ENCODE measurements at regions not wholly inside any gene's neighbourhood (a gene's known extent, or its start where the extent isn't known, plus 50 kb on each side); places are given as distances from the start of the nearest gene placed in this dataset.

DNA sequence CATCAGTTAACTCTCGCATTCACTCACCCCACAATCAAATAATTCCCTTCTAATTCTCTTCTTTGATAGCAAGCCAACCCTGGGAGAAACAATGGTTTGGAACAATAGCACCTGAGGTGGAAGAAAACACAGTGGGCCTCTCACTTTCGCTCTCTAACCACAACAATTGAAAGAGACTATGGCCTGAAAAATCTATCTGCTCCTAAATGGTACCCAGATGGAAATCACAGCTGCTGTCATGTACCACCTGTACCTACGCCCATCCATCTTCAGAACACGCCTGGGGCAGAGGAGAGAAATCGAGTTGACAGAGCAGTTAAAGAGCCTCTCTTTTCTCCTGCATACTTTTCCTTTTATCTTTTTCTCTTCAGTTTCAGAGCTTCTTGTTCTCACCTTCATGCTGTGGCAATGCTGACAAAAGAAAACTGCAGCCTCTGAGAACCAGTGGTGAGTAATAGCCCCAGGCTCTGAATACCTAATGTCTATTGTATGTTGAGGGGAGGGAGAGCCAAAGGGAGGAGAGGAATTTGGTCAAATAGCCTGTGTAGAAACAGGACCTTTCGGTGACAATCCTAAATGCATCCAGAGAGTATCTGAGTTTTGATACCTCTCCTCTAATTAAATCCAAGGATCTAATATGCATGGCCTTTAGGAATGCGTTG is 57.7 kb downstream of the ZC3H11B start:
- no peaks in the 10 kb centered on the region for H3K27me3 ChIP-seq (ENCODE audit: insufficient read depth, low read length)
- H3K4me2 ChIP-seq (ENCODE audit: low read length) = no peak overlapping the region
- RAD21 ChIA-PET (ENCODE audit: low non-redundant PET in 1 of 2, low total read pairs in 2 of 2, uncharacterized antibody in 2 of 2, unreplicated experiment in 2 of 2) = no interaction called here
- no peak overlapping the region for H3K27ac ChIP-seq (ENCODE audit: low read depth, low read length)
- BruUV-seq (replicated peaks) = no TSS peak
- H2AFZ ChIP-seq (ENCODE audit: low read depth, low read length, poor library complexity, severe bottlenecking) = no peak overlapping the region
- H3K9me2 ChIP-seq (ENCODE audit: insufficient read depth) = no peaks in the 10 kb centered on the region
- POLR2A ChIA-PET = no interaction called here
- no peak overlapping the region for H3K9ac ChIP-seq (ENCODE audit: low read length)
- H3K36me3 ChIP-seq (ENCODE audit: control insufficient read depth in 1 of 2, insufficient read depth in 2 of 2, low read length in 2 of 2) = no peaks in the 10 kb centered on the region
- intact Hi-C loops (cut with micrococcal nuclease) = loop anchor here (10.0 kb wide), 1 partner anchor 350 kb away; no protein-coding TSS in a partner anchor
- no peaks in the 10 kb centered on the region for H3K4me1 ChIP-seq (ENCODE audit: control insufficient read depth in 1 of 2, insufficient read depth in 2 of 2, low read length in 2 of 2)
- CTCF ChIA-PET = no interaction called here
- no peaks in the 10 kb centered on the region for H3K9me3 ChIP-seq (ENCODE audit: control insufficient read depth in 1 of 2, insufficient read depth in 1 of 2, low read depth in 1 of 2, low read length in 2 of 2)
- H4K20me1 ChIP-seq (ENCODE audit: insufficient read depth) = no peaks in the 10 kb centered on the region
- no peak for ATAC-seq
- DNase-seq (ENCODE audit: low read depth, low spot score) = no peak
- no peak overlapping the region for H3K4me3 ChIP-seq (replicated peaks in 1 of 2; ENCODE audit: low read depth in 1 of 2, low read length in 2 of 2)
- no peaks in the 10 kb centered on the region for H3K79me2 ChIP-seq (ENCODE audit: insufficient read depth, low read length)
- TF ChIP-seq POLR2AphosphoS5 (IDR thresholded peaks at IDR 0.05; ENCODE audit: low read depth, low read length) = no peak
- TF ChIP-seq EZH2 (IDR thresholded peaks at IDR 0.05) = no peak
- TF ChIP-seq, protein P1, sequence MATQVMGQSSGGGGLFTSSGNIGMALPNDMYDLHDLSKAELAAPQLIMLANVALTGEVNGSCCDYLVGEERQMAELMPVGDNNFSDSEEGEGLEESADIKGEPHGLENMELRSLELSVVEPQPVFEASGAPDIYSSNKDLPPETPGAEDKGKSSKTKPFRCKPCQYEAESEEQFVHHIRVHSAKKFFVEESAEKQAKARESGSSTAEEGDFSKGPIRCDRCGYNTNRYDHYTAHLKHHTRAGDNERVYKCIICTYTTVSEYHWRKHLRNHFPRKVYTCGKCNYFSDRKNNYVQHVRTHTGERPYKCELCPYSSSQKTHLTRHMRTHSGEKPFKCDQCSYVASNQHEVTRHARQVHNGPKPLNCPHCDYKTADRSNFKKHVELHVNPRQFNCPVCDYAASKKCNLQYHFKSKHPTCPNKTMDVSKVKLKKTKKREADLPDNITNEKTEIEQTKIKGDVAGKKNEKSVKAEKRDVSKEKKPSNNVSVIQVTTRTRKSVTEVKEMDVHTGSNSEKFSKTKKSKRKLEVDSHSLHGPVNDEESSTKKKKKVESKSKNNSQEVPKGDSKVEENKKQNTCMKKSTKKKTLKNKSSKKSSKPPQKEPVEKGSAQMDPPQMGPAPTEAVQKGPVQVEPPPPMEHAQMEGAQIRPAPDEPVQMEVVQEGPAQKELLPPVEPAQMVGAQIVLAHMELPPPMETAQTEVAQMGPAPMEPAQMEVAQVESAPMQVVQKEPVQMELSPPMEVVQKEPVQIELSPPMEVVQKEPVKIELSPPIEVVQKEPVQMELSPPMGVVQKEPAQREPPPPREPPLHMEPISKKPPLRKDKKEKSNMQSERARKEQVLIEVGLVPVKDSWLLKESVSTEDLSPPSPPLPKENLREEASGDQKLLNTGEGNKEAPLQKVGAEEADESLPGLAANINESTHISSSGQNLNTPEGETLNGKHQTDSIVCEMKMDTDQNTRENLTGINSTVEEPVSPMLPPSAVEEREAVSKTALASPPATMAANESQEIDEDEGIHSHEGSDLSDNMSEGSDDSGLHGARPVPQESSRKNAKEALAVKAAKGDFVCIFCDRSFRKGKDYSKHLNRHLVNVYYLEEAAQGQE (IDR thresholded peaks at IDR 0.05; ENCODE audit: low read depth) = no peak
- TF ChIP-seq JUND (IDR thresholded peaks at IDR 0.05) = no peak
- TF ChIP-seq TCF7L2 (IDR thresholded peaks at IDR 0.05; ENCODE audit: borderline replicate concordance, extremely low read depth, insufficient read depth, insufficient read length) = no peak
- TF ChIP-seq ZFX (IDR thresholded peaks at IDR 0.05) = no peak
- no peak for TF ChIP-seq POLR2A (IDR thresholded peaks at IDR 0.05; ENCODE audit: borderline replicate concordance, extremely low read depth, insufficient read depth, insufficient read length)
- TF ChIP-seq ZNF274 (IDR thresholded peaks at IDR 0.05; ENCODE audit: low read depth, low read length) = no peak
- TF ChIP-seq MAX (IDR thresholded peaks at IDR 0.05) = no peak
- no peak for TF ChIP-seq SIN3A (IDR thresholded peaks at IDR 0.05; ENCODE audit: low read depth)
- no peak for TF ChIP-seq ATF3 (IDR thresholded peaks at IDR 0.05)
- TF ChIP-seq FOSL1 (IDR thresholded peaks at IDR 0.05; ENCODE audit: low read depth) = no peak
- no peak for TF ChIP-seq YY1 (IDR thresholded peaks at IDR 0.05; ENCODE audit: extremely low read depth, insufficient replicate concordance, low read depth, low read length)
- no peak for TF ChIP-seq EGR1 (IDR thresholded peaks at IDR 0.05; ENCODE audit: low read depth)
- no peak for TF ChIP-seq SP1 (IDR thresholded peaks at IDR 0.05; ENCODE audit: low read depth)
- TF ChIP-seq EZH2phosphoT487 (IDR thresholded peaks at IDR 0.05; ENCODE audit: borderline replicate concordance) = no peak
- TF ChIP-seq CEBPB (IDR thresholded peaks at IDR 0.05; ENCODE audit: low read depth) = no peak
- TF ChIP-seq SRF (IDR thresholded peaks at IDR 0.05; ENCODE audit: low read depth) = no peak

Measured in HCT116 (cell line).